ENCODE measurements at regions not wholly inside any gene's neighbourhood (a gene's known extent, or its start where the extent isn't known, plus 50 kb on each side); places are given as distances from the start of the nearest gene placed in this dataset.

DNA sequence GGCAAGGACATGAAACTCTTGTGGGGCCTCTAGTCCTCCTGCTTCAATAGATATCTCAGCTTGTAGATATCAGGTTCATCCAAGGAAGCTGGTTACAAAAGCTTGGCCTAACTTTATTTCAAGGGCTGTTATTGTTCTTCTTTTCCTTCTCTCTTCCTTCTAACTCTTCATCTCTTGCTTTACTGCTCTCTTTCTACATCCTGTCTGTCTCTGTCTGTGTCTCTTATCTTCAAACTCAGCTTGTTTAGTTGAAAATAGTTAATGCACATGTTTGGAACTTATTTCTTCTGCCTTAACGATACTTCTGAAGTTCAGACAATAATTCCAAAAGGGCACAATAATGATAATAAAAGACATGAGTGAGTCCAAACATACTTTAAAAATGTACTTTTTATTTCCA, 393.9 kb downstream of the NXPH1 start:
- Histone ChIP-seq H3K4me3 (no peak overlapping the region), H3K36me3 (no peaks in the 10 kb centered on the region), H3K27ac (no peak overlapping the region), H3K4me1 (no peaks in the 10 kb centered on the region), H3K27me3 (no peaks in the 10 kb centered on the region), H3K9me3 (no peaks in the 10 kb centered on the region)
- intact Hi-C loops (cut with DNase I): no loop called here
- no peak for DNase-seq
- WGBS, 2 donors: 74 to 83% methylated on average over 1 of the region's 1 CpG
- TF ChIP-seq POLR2A (IDR thresholded peaks at IDR 0.05): no peak
- TF ChIP-seq CTCF (IDR thresholded peaks at IDR 0.05): no peak
- no peak for TF ChIP-seq POLR2AphosphoS5 (IDR thresholded peaks at IDR 0.05)

DNA sequence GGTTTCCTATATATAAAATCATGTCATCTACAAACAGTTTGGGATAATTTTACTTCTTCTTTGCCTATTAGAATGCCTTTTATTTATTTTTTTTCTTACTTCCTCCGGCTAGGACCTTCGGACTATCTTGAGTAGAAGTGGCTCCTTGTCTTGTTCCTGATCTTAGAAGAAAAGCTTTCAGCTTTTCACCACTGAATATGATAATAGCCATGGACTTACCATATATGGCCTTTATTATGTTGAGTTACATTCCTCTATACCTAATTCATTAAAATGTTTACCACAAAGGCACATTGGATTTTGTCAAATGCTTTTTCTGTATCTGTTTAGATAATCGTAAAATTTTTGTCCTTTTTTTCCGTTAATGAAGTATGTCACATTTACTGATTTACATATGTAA, 395.7 kb downstream of the NXPH1 start:
- intact Hi-C loops (cut with DNase I): no loop called here
- no peaks in the 10 kb centered on the region for H3K9me3 ChIP-seq
- WGBS, 2 donors: 91% methylated on average over 4 of the region's 4 CpGs
- no peaks in the 10 kb centered on the region for H3K27me3 ChIP-seq
- no peak overlapping the region for H3K4me3 ChIP-seq
- TF ChIP-seq POLR2AphosphoS5 (IDR thresholded peaks at IDR 0.05) (no peak), CTCF (IDR thresholded peaks at IDR 0.05) (no peak), EP300 (IDR thresholded peaks at IDR 0.05) (no peak), POLR2A (IDR thresholded peaks at IDR 0.05) (no peak)
- no peaks in the 10 kb centered on the region for H3K36me3 ChIP-seq
- H3K27ac ChIP-seq: no peak overlapping the region
- no peak for DNase-seq
- H3K4me1 ChIP-seq: no peaks in the 10 kb centered on the region

- TF ChIP-seq EP300 (IDR thresholded peaks at IDR 0.05) (no peak), CTCF (IDR thresholded peaks at IDR 0.05) (no peak), POLR2A (IDR thresholded peaks at IDR 0.05) (no peak), POLR2AphosphoS5 (IDR thresholded peaks at IDR 0.05) (no peak)
- no peak overlapping the region for H3K27ac ChIP-seq
- no peaks in the 10 kb centered on the region for H3K27me3 ChIP-seq
- no peaks in the 10 kb centered on the region for H3K36me3 ChIP-seq
- DNase-seq: no peak
- intact Hi-C loops (cut with DNase I): no loop called here
- no peaks in the 10 kb centered on the region for H3K4me1 ChIP-seq
- no peaks in the 10 kb centered on the region for H3K9me3 ChIP-seq
- H3K4me3 ChIP-seq: no peak overlapping the region
- WGBS, 2 donors: 67 to 80% methylated on average over 4 of the region's 4 CpGs
Measured at GRCh38 chr7:8831376-8831775, 398.0 kb downstream of the NXPH1 start.

GRCh38 chr7:8833355-8833754, 399.9 kb downstream of the NXPH1 start:
- intact Hi-C loops (cut with DNase I): no loop called here
- 59 to 61% methylated on average over 6 of the region's 6 CpGs for WGBS, 2 donors
- H3K27ac ChIP-seq: no peak overlapping the region

More at GRCh38 chr7:8833355-8833754, 399.9 kb downstream of the NXPH1 start:
- Histone ChIP-seq H3K4me1 (no peaks in the 10 kb centered on the region), H3K36me3 (no peaks in the 10 kb centered on the region), H3K4me3 (no peak overlapping the region), H3K27me3 (no peaks in the 10 kb centered on the region), H3K9me3 (no peaks in the 10 kb centered on the region)
- TF ChIP-seq CTCF (IDR thresholded peaks at IDR 0.05) (no peak), POLR2AphosphoS5 (IDR thresholded peaks at IDR 0.05) (no peak), POLR2A (IDR thresholded peaks at IDR 0.05) (no peak), EP300 (IDR thresholded peaks at IDR 0.05) (no peak)
- no peak for DNase-seq

Measured in sigmoid colon (tissue), 6 donors.